Keratinocyte (primary cell): ENCODE measurements at regions not wholly inside any gene's neighbourhood (a gene's known extent, or its start where the extent isn't known, plus 50 kb on each side); places are given as distances from the start of the nearest gene placed in this dataset.

Experiments
- CTCF ChIP-seq, 3 experiments: IDR thresholded peaks in 1 of 3; conservative IDR thresholded peaks in 1 of 3; optimal IDR thresholded peaks in 1 of 3; 2 replicates in 2 of 3; 3 replicates in 1 of 3; pipeline versions ENCODE3 to v1.5.1; 2011; ENCODE audit warnings: low read length in 3 of 3, mild to moderate bottlenecking in 3 of 3, moderate library complexity in 2 of 3, control low read depth in 1 of 3, inconsistent platforms in 1 of 3; ENCODE audit not compliant: insufficient read depth in 2 of 3; ENCODE audit errors: extremely low read depth in 1 of 3
- EZH2 ChIP-seq: IDR thresholded peaks from one replicate; pipeline ENCODE4 v1.6.1; 2012; ENCODE audit warnings: inconsistent platforms, mild to moderate bottlenecking, low read length, moderate library complexity

GRCh38 chr20:11687546-11688292 lies 230.0 kb upstream of the BTBD3 start:
- no peak for TF ChIP-seq CTCF (optimal IDR thresholded peaks at IDR 0.05 in 1 of 3, IDR thresholded peaks at IDR 0.05 in 1 of 3, conservative IDR thresholded peaks at IDR 0.05 in 1 of 3; ENCODE audit: extremely low read depth in 1 of 3, insufficient read depth in 2 of 3, low read length in 3 of 3)
- TF ChIP-seq EZH2 = no peak
